ENCODE measurements at regions not wholly inside any gene's neighbourhood (a gene's known extent, or its start where the extent isn't known, plus 50 kb on each side); places are given as distances from the start of the nearest gene placed in this dataset.
A peak's percentile ranks its signal among the peaks of the same experiment; 100 is the strongest.

DNA sequence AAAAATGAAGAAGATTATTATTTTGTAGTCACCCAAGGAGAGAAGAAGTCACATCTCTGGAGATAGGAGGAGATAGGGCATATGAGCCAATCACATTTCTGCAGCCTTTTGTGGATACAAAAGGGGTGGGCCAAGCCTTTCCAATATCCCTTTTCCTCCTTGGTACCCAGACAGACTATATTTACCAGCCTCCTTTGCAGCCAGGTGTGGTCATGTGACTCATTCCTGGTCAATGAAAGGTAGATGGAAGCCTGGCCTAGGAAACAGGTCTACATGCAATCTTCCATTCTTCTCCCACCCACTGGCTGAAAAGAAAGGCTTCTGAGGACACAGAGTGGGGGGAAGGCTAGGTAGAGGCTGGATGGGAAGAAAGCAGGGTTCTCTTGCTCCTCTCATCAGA lies 58.1 kb upstream of the ERG start:
- no peak for DNase-seq (ENCODE audit: low read depth in 4 of 4, low spot score in 2 of 4)

DNA sequence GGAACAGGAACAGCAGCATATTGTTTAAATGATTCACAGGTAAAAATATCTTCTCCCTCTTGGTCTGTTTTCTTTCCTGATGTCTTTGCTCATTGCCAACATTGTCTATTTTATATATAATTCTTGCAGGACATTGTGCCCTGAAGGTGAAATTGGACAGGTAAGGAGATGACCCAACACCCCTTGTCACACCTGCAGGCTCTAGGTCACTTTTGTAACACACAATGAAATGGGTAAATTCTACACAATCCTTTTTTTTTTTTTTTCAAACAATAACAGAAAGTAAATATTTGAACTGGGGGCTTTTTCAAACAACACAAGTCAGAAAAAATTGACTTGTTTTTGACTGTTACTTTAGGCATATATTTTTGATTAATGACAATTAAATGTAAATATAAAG lies 62.9 kb upstream of the ERG start:
- DNase-seq (ENCODE audit: low read depth in 4 of 4, low spot score in 2 of 4) = no peak

DNA sequence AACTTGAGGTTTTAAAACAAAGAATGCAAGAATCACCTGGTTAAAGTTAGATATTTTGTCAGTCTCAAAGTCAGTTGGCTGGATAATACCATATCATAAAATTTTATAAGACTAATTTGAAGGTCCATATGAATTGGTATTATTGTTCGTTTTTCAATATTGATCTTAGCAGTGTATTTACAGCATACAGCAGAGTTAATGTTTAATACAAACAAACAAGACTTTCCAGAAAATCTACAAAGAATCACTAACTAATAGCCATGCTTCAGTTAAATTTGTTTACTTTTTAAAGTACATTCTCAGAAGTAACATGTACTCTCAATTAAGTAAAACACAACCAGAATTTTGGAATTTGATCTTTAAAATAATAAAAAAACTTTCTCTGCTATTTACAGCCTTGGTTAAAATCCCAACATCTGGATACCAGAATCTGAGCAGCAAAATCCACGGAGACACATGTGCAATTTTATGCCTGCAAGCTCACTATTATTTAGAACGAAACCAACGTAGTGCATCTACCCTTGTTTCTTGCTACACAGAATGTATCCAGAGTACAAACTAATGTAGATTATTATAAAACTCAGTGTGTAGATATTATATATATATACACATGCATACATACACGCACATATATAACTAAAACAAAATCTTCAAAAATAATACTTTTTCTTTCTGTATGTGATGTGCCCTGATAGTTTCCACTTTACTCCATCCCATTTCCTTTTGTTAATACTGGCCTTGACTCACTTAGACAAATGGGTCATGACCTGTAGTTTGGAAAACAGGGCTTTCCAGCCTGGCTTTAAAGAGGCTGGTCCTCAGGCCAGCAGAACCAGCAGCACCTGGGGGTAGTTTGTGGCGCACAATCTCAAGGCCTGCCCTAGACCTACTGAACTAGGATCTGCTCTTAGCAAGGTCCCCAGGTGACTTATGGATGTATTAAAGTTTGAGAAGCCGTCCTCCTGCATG lies 63.6 kb upstream of the ERG start:
- DNase-seq (ENCODE audit: low read depth in 4 of 4, low spot score in 2 of 4) = no peak

DNA sequence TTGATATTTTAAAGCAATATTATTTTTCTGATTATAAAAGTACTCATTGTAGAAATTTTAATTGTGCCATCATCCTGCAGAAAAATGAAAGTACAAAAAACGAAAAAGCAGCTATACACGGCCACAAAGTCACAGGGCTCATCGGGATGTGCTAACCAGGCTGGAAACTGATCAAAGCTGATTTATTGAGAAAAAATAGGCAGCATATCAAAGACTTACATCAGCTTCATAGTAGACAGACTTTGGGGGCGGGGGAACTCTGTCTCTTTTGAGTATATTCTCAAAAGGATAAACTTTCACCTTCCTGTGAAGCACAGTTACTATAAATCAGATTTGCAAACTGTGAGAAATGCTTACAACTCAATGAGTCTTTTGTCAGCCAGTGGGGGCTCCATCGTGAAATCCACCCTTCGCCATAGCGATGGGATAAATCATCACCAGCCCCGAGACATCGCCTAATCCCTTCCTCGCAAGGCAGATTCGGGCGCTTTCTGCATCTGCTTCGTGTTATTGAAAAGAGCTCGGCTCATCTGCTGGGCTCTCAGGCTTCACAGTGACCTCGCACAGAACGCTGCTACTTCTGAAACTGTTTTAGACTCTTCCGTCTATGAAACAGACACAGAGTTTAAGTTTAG lies 69.2 kb upstream of the ERG start:
- peak in 1 of 4 donors; percentile 6 for DNase-seq (ENCODE audit: low read depth in 4 of 4, low spot score in 2 of 4)

DNA sequence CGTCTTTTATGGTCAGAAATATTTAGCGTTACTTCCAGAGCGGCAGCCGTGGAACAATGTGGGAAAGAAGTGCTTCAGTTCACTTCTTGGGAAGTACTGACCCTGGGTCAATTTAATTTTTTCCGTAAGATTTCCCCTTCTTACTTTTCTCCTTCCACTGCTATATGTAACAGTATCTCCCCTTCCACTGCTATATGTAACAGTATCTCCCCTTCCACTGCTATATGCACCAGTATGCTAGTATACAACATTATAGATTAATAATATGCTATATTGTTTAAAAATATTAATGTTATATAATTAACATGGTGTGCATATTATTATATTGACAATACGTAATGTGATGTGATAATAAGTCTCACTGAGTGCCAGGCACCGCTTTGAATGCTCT lies 69.7 kb upstream of the ERG start:
- no peak for DNase-seq (ENCODE audit: low read depth in 4 of 4, low spot score in 2 of 4)

DNA sequence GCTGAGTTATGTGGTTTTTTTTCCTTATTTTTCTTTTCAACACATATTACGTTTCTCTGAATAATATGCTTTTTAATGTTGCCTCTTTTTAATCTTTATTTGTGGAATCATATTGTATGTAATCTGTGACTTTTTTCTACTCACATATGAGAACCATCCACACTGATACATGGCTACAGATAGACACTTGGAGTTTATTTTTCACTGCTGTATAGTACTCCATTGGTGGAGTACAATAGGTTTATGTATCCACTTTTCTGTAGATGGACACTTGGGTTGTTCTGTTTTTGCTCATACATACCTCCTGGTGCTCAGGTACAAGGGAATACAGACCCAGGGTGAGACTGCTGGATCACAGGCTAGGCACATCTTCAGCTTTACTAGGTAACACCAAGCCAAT lies 71.5 kb upstream of the ERG start:
- no peak for DNase-seq (ENCODE audit: low read depth in 4 of 4, low spot score in 2 of 4)

DNA sequence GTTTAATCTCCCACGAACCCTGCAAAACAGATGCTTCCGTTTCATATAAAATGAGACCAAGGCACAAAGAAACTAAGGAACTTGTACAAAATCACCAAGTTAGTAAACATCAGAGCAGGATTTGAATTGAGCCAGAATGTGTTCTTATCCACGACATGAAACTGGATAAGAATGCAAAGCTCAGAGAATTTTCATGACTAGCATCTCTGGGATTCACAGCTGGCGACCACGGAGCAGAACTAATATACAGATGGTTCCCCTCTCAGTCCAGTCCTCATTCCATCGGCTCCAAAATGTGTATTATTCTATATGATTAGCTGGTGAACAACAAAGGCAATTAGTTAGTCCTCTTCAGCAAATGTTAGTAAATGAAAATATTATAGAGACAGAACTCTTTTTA lies 72.3 kb upstream of the ERG start:
- no peak for DNase-seq (ENCODE audit: low read depth in 4 of 4, low spot score in 2 of 4)

DNA sequence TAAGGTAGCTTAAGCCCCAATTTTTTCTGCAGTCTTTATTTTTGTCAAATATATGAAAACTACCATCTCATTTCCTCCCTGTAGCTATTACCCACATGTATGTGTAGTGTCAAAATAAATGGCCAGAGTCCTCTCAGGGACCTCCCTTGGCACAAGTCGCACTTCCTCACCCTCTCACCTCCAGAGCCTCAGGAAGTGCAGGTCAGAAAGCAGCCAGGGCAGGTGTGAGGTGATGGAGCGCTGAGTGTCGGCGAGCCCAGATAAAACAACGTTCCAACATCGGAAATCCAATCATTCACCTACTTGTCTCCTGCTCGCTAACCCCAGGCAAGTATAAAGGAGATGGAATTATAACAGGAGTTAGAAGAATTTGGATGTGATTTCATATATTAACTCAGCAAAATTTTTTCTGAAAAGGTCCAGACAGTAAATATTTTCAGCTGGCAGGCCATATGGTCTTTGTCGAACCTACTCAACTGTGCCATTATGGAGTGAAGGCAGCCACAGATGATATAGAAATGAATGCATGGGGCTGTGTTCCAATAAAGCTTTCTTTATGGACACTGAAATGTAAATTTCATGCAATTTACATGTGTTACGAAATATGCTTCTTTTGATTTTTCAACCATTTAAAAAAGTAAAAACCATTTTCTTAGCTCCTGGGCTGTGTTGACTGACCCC lies 76.8 kb upstream of the ERG start:
- no peak for DNase-seq (ENCODE audit: low read depth in 4 of 4, low spot score in 2 of 4)

DNA sequence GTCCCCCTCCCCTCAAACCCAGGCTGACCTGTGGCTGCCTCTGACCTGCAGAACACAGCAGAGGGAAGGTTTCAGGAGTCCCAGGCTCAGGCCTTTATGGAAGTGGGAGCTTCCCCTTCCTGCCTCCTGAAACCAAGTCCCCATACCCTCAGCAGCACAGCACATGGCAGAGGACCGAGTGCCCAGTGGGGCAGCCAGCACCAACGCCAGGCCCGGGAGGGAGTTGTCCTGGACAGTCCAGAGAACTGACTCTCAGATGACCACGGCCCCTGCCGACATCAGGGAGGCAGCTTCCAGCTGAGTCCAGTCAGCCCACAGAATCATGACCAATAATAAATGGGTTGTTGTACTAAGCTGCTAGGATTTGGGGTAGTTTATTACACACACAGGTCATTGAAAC lies 79.6 kb upstream of the ERG start:
- DNase-seq (ENCODE audit: low read depth in 4 of 4, low spot score in 2 of 4) = no peak

DNA sequence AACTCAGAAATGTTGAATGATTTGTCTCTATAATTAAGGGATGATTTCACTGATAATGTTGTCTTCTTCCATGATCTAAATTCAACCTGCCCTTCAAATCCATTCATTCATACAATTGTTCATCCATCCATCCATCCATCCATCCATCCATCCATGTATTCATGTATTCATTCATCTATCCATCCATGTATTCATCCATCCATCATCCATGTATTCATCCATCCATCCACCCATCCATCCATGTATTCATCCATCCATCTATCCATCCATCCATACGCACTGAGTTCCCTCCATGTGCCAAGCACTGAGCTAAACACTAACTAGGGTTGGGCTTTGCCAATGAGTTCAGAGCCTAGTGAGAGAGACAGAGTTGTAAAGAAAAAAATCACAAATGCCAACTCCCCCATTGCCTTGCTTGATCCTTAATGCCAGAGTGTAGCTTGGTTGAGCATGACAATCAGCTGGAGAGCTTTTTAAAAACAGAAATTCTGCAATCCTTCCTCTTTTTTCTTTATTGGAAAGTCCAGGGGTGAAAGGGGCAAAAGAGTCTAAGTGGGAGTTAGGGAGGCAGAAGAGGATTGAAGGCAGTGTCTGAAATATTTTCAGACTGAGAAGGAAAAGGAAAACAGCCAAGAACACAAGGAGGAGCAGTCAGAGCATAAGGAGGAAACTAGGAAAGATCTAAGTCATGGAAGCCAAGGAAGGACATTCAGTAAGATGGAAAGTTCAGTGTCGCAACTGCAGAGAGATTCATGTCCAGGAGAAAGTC lies 92.4 kb upstream of the ERG start:
- no peak for DNase-seq (ENCODE audit: low read depth in 4 of 4, low spot score in 2 of 4)

DNA sequence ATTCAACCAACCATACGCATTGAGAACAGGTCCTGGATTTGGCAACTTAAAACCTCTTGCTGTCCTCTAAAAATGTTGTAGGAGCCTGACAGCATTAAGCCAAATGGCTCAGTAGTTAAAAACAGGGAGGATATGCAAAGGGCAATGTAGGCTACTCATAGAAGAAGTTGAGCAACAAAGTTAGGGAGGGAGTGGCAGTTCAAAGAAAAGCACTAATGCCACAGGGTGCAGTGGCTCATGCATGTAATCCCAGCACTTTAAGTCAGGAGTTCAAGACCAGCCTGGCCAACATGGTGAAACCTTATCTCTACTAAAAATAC lies 92.9 kb upstream of the ERG start:
- DNase-seq (ENCODE audit: low read depth in 4 of 4, low spot score in 2 of 4) = no peak

DNA sequence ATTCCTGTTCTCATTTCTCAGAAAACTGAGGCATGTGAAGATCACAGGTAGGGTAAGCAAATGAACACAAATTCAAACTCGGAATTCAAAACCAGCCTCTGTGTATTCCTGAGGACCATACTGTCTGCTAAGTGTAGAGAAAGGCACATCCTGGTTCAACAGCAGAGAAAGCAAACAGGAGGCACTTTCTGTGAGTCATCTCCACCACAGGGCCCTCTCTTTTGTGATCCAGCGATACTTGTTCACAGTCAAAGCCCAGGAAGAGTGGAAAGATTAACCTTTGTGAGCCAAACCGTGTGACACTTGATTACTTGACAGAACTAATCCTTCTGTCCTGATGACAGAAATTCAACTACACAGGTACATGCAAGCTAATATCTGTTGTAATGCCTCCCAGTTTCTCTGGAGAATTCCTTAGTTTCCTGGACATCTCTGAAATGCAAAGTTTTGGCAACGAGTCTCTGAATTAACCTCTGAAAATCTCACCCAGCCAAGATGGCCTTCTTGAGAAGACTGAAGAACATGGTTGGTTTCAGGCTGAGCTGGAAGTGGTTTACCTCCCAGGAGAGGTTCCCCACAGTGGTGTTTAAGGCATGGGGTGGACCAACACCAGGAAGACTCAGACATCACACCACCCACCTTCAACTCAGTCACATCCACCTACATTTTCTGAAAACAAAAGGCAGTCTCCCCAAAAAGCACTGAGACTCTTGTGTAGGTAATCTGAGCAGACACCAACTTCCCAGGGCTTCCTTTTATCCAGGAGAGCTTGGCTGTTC lies 98.2 kb upstream of the ERG start:
- no peak for DNase-seq (ENCODE audit: low read depth in 4 of 4, low spot score in 2 of 4)

DNA sequence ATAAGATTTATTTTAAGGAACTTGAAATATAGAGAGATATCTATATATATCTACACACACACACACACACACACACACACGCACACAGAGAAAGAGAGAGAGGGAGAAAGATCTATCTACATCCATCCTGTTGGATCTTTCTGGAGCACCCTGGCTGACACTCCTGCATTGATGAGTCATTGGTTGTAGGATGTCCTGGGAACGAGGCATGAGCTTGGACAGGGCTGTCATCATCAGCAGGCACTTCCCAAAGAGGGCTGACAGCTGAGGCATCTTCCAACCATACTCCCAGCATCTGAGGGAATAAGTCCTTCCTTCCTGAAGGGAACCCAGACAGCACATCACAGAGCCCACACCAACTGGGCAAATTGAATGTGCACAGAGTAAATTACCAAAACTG lies 99.1 kb upstream of the ERG start:
- DNase-seq (ENCODE audit: low read depth in 4 of 4, low spot score in 2 of 4) = no peak

DNA sequence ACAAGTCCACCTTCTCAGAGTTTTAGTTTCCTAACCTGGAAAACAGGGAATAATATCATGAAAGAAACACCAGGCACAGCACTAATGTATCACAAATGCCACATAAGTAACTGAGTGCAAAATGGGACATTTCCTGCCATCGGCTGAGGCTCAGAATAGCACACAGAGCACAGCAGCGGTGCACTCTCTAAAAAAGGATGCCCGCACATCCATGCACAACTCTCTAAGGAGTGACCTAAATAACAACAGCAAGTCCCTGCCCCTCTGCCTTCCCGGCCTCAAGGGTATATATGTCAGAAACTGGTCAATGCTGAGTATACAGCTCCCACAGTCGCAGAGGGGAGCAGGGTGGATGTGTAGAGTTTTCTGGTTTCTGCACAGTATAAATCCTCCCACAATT lies 100.1 kb upstream of the ERG start:
- no peak for DNase-seq (ENCODE audit: low read depth in 4 of 4, low spot score in 2 of 4)

DNA sequence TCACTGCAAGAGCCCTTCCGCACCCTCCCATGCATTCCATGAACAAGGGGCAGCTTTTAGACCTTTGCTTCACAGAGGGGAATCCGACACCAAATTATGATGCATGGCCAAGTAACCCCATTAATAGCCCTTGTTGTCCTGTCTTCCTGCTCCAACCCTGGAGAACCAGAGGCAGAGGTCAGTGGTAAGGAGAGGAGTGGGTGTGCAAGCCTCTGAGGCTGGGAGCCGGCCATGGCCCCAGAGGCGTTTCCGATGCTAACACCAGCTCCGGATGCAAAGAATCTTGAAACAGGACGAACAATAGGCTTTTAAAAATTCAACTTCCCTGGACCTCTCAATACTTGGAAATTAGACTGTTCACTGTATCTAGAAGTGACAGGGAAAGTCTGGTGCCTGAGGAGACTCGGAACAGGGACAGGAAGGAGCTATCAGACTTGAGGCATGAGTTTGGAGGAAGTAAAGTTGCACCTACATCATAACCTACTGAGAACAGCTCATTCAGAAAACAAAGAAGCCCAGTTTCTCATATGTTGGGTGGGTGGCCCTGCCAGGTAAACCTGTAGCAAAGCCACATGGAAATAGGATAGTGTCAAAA lies 101.2 kb upstream of the ERG start:
- DNase-seq (ENCODE audit: low read depth in 4 of 4, low spot score in 2 of 4) = no peak

DNA sequence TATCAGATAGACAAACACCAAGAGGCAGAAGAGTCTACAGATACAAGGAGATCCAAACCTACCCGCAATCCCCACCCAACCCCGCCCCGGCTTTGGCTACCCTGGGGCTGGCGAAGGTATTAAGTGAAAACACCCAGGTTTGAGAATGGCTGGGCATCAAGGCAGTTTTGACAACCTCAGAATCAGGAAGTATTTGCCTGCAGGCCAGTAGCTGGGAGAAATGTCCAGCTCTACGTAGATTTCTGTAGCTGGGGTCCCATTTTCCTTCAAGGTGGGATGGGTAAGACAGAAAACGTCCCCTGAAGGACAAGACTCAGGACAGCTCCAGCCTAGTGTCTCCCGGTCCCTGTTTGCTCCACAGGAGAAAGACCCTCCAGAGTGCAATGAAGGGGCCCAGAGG lies 101.8 kb upstream of the ERG start:
- no peak for DNase-seq (ENCODE audit: low read depth in 4 of 4, low spot score in 2 of 4)

DNA sequence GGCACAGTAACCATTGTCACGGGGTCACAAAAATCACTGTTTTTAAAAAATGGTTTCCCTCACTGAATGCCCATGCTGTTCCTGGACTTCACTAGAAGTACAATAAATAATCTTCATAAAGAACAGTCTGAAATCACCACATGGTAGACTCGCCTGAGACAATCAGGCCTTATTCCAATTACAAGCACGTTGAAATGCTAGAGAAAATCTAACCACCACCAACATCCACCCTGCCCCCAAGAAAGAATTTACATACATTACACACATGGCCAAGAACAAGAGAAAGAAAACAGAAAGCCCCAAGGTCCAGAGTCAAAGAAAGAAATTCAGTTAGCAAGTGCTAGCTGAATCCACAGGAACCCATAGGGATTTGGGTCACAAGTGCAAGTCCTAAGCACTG lies 107.0 kb upstream of the ERG start:
- DNase-seq (ENCODE audit: low read depth in 4 of 4, low spot score in 2 of 4) = no peak

DNA sequence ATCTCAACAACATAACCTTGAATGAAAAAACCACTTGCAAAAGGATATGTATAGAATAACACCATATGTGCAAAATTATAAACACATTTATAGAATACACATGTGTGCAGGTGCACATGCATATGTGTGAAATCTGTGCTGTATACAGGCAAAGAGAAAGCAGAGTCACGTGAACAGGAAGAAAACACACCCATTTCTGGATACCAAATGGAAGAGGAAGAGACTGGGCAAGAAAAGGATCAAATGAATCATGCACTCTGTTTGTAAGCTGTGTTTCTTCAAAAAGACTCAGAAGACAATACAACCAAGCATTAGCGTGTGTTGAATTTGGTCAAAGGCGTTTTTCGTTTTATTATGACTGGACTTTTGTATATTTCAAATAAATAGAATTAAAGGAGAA lies 111.3 kb upstream of the ERG start:
- no peak for DNase-seq (ENCODE audit: low read depth in 4 of 4, low spot score in 2 of 4)

DNA sequence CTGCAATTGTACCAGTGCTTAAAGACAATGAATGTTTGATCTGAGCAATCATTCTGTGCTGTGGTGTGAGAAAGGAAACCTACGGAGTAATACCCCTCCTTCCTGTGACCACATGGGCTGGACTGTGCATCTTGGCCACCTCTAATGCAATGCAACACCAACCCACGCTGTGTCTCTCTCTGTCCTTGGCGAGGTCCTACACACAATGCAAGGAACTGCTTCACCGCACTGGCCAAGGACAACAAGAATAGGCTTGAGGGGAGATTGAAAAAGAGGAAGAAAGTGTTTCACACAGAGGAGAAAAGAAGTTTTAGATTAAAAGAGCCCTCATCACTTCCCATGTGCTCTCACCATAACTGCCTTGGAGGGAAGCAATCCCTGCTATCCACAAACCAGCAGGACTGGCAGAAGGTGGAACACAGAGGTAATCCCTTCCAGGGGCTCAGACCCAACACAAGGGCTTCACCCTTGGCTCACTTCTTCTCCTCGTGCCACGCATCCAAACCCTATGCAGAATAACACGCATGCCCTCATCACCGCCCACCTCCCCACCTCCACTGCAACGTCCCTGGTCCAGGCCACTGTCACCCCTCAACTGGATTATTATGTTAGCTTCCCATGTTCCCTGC lies 112.5 kb upstream of the ERG start:
- DNase-seq (ENCODE audit: low read depth in 4 of 4, low spot score in 2 of 4) = no peak

DNA sequence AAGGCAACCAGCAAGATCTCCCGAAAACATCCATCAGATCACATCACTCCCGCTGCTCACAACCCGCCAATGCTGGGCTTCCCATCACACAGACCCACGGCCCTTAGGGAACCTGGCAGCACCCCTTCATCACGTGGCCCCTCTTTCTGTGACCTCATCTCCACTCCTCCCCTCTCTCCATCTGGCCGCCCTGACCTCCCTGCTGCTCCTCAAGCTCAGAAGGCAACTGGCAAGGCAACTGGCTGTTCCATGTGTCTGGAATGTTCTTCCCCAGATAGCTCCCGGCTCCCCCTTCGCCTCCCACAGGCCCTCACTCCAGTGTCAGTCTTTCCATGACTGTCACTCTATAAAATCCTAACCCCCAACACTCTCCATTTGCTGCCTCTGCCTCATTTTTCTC lies 113.0 kb upstream of the ERG start:
- no peak for DNase-seq (ENCODE audit: low read depth in 4 of 4, low spot score in 2 of 4)
